ENCODE measurements at regions not wholly inside any gene's neighbourhood (a gene's known extent, or its start where the extent isn't known, plus 50 kb on each side); places are given as distances from the start of the nearest gene placed in this dataset.
"Not testable (repeated sequence)": the region's sequence is repeated elsewhere in the genome, so short reads cannot be mapped to it uniquely, and the experiment has no call there.

DNA sequence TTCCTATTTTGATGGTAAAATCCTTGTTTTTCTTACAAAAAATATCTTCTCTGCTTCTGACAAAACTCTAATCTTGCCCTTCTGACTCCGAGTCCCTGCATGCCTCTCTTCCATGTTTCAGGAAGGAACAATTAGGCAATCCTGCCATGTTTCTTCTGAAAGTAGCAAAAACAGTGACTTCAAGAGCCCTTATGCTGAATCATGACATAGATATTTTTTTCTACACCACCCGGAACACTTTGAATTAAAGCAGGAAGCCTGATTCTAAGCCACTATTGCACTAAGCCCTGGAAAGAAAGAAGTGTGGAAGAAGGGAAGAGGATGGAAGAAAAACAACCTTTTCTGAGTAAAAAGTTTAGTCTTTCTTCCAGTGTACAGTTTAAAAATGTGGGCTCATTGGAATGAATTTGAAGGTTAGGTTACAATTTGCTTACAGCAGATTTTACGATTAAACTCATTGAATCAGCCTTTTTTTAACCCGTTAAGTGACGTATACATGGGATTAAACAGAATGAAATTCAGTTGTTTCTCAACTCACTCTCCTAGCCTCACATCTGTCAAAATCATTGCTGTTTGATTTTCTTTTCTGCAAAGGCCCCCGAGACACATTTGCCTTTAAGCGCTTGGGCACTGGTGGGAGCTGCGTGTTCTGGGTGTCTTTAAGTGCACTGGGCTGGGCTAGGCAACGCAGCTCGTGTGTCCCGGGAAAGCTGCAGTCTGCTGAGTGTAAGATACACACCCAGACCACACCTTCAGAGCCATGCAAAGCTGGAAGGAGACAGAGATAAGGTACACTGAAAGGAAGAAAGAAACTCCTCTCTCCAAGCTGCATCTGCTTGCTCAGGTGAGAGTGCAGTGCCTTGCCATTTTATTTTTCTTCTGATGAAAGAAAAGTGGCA, 159.4 kb upstream of the CITED2 start:
- DNase-seq (ENCODE audit: low read depth, low spot score) = peak; percentile 41

DNA sequence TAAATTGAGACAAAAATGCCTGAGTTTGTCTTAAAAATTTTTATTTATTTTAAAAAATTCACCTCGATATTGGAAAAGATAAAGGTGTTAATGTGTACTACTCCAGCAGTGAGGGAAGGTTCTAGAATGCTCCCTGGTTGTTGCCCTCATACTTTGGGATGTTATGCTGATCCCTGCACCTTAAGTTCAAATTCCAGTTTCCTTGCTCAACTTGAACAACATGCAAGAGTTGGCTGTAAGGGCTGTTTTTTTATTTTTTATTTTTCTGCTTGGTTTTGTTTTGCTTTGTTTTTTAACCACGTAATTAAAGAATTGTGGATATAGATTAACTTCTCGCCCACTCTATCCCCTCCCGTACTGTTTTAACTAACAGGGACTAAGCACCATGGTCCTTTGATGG, 158.7 kb upstream of the CITED2 start:
- no peak for DNase-seq (ENCODE audit: low read depth, low spot score)

DNA sequence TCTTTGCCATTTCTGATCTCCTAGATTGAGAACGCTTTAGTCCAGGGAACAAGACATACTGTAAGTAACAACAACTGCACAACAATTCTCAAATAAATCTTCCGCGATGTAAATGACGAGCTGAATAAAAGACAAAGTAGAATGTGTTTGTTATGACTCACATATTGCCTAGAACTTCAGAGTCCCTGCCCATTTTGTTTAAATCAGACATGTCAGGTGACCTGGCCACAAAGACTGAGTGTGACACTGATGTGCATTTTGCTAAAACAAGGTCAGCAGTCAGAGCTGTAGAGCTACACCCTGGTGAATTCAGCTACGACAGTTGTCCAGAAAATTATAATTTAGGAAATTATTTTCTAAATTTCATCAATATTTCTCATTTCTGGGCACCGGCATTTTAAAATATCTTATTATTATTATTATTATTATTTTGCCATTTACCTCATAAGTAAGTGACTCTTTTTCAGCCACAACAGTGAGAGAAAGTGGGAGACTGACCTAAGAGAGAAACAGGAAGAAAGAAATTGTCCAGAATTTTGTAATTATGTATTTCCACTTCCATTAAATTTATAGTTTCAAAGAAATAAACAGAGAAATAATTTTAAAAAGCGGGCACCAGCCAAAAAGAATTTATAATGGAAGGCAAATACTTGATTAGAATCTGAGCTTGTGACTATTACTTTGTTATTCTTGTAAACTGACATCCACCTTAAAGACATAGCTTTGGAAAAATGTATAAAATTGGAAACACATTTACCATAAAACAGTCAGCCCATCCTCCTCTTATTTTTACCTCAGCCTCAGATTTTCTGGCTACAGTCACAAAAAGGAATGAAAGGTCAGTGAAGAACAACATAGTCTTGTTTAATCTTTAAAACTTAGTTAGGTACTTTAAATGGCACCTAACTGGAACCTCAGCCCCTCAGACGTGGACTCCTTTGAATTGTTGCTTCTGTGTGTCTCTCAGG, 157.0 kb upstream of the CITED2 start:
- DNase-seq (ENCODE audit: low read depth, low spot score) = no peak

DNA sequence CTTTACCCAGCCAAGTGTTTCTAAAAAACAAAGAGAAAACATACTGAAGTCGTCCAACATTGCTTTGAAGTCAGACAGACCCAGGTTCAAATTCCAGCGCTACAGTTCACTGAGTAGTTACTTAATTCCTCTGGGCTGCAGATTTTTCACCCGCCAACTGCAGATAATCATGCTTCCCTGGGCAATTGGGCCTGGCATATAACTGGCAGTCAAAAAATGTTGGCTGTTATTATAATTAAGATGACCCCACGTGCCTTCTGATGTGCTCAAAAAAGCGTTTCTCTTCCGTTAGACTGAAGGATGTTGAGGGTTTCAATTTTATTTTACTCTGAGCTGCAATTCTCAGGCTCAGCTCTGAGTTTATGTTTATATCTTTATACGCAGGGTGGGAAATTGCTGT, 156.1 kb upstream of the CITED2 start:
- no peak for DNase-seq (ENCODE audit: low read depth, low spot score)

DNA sequence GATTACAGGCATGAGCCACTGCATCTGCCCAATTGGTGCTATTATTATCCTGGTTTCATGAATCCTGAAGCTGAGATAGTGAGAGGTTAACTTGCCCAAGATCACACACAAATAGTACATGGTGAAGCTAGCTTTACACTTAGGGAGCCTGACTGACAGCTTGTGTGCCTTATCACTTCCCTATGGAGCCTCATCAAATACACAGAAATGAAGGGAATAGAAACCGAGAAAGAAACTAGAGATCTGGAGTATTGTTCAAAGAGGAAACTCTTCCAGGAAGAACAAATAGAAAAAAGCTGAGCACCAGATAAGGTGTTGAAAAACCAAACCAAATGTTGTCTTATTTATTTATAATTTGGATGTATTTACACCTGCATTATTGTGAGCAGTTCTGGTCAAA, 155.0 kb upstream of the CITED2 start:
- DNase-seq (ENCODE audit: low read depth, low spot score) = no peak

DNA sequence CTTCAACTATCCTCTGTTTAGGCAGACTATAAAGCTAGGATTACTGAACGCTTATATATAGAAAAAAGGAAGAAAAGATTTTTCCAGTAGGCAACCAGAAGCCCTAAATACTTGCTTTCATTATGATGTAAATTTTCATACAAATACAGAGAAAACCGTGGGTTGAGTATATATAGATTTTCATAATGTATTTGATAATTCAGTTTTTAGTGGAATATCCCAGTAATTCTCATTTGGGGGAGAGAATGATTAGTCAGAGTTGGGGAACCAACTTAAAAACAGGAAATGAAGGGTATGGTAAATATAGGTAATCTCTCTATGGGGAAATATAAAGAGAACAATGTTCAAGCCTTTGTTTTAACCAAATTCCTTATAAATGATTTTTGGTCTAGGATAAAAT, 154.0 kb upstream of the CITED2 start:
- DNase-seq (ENCODE audit: low read depth, low spot score) = no peak

DNA sequence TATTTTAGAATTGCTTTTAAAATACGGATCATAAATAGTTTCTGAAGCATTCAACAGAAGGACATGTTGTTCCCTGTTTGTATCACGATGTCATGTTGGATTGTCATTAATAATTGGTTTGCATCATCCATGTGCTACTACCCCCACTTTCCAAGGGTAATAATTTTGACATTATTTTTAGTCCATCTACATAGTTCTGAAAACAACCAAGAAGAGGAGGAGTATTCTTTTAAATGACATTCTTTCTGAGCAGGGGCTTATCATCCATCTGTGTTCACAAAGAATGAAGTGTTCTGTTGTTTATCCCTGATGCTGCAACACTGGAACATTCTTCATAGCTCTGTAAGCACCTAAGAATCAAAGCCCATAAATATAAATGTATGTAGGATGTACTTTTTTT, 151.0 kb upstream of the CITED2 start:
- DNase-seq (ENCODE audit: low read depth, low spot score) = no peak

DNA sequence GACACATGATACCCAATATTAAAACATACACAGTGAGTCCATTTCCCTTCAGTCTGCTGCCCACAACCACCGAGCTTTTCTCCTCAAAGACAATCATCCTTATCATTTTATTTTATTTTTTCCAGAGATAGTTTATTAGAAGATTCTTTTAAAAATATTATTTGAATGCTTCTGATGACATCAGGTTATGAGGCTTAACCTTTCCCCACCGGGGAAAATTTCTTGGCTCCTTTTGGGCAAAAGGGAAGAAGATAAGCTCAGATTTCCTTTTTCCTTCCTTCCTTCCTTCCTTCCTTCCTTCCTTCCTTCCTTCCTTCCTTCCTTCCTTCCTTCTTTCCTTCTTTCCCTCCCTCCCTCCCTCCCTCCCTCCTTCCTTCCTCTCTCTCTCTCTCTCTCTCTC, 149.5 kb upstream of the CITED2 start:
- DNase-seq (ENCODE audit: low read depth, low spot score) = no peak

DNA sequence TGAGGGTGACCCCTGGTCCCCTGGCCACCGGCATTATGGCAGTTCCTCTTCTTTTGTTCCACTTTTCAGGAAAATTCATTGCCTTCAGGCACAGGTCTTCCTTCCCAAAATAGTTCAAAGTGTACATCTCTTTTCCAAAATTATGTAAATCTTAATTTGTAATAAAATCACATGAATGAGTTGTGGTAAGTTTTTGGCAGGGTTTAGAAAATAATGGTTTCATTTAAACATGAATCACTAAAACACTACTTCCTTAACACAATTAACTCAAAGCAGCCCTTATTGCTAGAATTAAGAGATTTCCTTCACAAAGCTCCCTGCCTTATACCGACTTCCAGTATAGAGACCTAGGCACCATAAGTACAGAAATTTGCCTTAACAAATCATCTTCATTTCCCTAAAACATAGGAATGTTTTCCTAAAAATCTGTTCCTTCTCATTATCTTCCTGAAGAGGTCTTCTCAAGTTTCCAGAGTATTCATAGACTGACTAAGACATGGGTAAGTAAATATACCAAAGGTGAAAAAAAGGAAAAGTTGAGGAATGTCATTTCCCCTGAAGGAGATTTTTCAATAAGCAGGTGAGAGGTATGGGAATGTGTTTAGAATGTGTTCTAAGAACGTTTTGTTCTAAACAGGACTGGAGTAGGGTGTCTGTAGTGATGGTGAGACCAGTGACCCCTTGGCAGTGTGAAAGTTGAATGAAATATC, 148.2 kb upstream of the CITED2 start:
- no peak for DNase-seq (ENCODE audit: low read depth, low spot score)

DNA sequence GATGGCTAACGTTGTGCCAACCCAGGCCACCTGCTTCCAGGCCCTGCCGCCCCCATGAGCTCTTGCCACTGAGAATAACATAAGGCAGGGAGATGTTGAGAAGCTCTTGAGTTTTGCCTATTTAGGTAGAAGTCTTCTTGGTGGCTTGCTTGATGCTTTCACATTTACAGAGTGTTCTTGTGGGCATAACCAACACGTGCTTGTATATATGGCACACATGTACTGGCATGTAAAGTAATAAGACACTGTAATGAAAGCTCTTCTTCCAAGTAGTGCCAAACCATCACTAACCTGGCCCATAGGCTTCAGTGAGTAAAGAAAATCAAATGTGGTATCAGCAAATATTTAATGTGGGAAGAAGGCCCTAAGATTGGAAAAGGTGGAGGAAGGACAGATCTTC, 146.9 kb upstream of the CITED2 start:
- no peak for DNase-seq (ENCODE audit: low read depth, low spot score)

DNA sequence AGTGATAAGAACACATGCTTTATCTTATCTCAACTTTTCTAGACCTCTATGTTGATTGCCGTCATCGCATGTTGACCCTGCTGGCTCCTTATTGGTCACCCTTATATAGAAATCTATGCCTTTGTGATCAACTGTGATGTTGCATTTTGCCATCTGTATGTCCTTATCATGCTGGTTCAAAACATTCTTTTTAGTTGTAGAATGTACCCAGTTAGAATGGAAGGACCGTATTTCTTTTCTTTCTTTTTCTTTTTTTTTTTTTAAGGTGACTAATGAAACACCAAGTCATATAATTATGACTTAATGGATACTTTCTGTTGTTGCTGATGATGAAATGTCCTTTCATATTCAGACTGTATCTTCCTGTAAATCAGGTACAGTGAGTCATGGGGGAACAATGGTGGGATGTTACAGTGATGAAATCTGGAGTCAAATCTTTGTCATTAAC, 145.9 kb upstream of the CITED2 start:
- DNase-seq (ENCODE audit: low read depth, low spot score) = no peak

DNA sequence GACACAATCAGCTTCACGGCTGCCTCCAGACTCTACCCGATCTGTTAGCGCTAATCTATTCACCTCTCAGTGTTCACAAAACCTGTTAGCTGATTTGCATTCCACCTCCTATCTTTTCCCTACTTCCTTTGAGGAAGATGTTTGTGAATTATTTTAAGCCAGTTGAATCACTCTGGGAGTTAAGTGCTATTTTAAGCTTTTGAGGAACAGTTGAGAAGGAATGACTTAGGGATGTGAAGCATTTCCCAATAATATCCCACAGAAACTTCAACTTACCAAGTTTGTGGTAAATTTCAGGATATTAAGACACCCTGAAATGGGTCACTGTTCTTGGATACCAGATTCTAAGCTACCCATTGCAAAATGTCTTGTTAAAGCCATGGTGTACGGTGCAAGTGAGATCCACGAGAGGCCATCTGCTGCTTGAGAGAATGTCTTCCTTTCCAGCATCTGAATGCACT, 145.2 kb upstream of the CITED2 start:
- no peak for DNase-seq (ENCODE audit: low read depth, low spot score)

DNA sequence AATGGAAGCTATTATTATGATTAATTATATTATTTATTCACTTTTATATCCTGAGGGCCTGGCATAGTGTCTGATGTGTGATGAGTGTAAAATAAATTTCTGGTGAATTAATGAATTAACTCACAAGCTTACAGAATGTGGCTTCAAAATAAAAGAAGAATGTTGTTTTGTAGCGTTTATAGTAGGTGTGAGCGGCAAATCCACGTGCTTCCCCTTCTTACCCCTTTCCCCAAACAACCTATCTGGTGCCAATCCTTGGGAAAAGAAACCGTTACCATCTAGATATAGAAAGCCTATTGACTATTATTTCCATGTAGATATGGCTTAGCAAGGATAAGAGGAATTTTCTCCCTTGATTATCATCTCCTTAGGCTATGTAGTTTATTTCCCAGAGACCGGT, 144.6 kb upstream of the CITED2 start:
- DNase-seq (ENCODE audit: low read depth, low spot score) = no peak

DNA sequence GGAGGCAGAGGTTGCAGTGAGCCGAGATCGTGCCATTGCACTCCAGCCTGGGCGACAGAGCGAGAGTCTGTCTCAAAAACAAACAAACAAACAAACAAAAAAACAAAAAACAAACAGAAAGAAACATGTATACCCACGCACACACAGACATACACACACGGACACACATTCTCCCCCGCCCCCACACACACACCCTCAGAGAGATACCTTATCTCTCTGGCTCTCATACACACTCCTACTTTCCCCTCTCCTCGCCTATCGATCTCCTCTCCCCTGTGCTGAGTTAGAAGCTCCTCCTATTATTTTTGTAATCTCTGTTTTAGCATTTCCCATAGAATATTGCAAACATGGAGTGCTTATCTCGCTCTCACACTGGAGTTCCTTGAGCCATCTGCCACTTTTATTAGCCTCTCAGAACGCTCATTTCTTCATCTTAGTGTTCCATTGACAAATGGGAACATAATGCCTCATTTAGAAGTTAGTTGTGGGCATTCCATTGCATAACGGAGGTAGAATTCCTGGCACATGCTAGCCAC, 144.2 kb upstream of the CITED2 start:
- DNase-seq (ENCODE audit: low read depth, low spot score) = no peak

DNA sequence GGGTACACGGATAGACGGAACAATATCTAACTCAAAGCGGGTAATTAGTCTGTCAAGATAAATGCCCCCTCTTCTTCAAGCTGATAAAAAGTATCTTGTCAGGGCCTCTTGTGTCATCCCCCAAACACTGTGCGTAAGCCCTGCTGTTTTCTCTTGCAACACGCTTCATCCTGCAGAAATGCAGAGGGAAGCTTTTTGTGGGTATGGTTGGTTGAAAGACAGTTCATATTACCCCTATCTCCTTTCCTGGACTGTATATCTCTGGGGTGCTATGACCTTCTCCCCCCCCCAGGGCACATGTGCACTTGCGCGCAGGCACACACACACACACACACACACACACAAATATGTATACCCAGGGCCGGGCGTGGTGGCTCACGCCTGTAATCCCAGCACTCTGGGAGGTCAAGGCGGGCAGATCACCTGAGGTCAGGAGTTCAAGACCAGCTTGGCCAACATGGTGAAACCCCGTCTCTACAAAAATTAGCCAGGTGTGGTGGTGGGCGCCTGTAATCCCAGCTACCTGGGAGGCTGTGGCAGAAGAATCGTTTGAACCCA, 143.6 kb upstream of the CITED2 start:
- DNase-seq (ENCODE audit: low read depth, low spot score) = not testable (repeated sequence)

DNA sequence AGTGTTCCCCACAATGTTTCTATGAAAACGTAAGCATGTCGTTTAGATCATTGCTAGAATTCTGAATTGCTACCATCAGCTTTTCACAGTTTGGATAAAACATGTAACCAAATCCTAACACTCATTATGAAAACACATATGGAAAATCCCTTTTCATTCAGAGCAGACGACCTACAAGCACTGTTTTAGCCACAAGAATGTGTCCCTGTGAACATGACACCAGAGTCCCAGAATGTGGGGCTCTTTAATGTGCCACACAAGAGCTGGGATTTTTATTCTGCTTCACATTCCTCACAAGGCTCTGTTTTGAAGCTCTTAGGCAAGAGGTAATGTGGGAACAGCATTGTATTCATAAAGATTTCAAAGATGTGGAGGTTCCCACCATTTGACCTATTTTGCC, 141.1 kb upstream of the CITED2 start:
- no peak for DNase-seq (ENCODE audit: low read depth, low spot score)

DNA sequence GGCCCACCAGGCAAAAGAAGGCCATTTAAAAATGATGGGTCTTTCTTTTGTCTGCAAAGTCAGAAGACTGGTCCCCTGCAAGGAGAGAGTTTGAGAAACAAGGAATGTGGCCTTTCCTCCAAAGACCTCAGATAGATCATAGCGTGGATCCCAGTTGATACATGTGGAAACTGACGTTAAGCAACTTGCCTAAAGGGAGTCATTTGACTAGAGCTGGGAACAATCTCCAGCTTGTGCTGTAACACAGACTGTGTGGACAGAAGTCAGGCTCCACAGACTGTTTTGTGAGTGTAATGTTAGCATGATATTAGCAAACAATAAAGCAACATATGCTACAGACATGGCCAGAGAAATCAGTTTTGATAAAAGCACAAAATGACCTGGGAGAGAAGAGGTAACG, 140.4 kb upstream of the CITED2 start:
- DNase-seq (ENCODE audit: low read depth, low spot score) = no peak

DNA sequence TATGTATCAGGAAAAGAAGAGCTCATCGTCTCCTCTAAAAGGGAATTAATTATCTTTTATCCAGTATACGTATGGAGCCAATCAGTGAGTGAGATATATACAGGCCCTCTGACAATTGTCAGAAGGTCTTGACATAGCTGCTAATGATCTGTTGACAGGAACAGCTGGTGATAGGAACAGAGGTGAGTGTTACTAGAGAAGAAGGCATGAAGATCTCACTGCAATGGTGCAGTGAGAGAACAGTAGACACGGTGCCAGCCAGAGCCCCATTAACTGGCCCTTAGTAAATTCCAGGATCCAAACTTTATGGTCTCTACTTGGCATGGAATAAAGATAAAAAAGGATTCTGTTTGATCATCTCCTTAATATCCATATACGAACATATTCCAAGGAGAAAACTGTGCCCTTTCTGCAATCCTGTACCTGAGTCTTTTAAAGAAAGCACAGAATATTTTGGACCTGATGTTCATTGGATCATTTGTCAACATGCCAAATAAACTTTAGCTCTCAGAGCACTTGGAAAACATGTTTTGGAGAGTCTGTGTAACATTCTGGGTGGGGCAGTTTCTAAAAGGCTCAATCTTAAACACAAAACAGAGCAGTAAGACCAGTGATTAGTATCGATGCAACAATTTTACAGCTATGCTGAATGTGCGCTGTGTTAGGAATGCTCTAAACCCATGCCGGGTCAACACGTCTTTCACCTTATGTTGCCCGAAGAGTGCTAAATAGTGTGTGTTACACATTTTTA, 135.8 kb upstream of the CITED2 start:
- DNase-seq (ENCODE audit: low read depth, low spot score) = no peak

DNA sequence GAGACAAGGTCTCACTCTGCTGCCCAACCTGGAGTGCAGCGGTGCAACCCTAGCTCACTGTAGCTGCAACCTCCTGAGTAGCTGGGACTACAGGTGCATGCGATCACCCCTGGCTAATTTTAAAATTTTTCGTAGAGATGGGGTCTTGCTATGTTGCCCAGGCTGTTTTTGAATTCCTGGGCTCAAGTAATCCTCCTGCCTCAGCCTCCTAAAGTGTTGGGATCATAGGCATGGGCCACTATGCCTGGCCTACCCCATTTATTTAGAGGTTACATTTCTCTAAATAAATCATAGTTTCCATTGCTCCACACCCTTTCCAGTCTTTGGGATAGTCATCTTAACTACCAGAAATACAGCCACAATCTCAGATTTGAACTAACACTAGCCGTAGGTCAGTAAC, 134.7 kb upstream of the CITED2 start:
- no peak for DNase-seq (ENCODE audit: low read depth, low spot score)

DNA sequence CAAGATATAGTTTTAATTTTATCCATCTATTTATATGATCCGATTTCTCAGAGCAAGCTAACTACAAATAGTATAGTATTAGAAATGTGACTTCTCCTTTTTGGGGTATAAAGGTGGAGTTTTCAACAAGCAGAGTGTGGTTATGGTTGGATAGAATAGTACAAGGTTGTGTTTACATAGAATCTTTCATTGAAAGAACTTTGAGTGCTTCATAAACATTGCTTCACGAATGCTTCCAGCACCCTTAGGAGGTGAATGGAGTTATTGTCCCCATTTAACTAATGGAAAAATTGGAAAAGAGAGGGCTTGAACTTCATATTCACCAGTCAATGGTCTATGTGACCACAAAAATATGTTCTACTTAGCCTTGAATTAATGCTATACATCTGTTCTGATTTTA, 134.1 kb upstream of the CITED2 start:
- no peak for DNase-seq (ENCODE audit: low read depth, low spot score)

Data from pulmonary artery endothelial cell (primary cell).